SU-DHL-6 (cell line): ENCODE measurements at regions not wholly inside any gene's neighbourhood (a gene's known extent, or its start where the extent isn't known, plus 50 kb on each side); places are given as distances from the start of the nearest gene placed in this dataset.

Experiments
- H2AFZ ChIP-seq: fragments of 200-600 bp; sonication (generic); 2 replicates; pipeline ENCODE4 v1.6.1; 2014; ENCODE audit warnings: low read depth, mild to moderate bottlenecking, moderate library complexity, mixed read lengths, antibody characterized with exemption, low read length; ENCODE audit not compliant: severe bottlenecking
- H3F3A ChIP-seq: fragments of 200-600 bp; shearing (Covaris generic); 2 replicates; pipeline ENCODE4 v1.6.0; 2016; ENCODE audit warnings: antibody characterized with exemption, mild to moderate bottlenecking; ENCODE audit not compliant: insufficient read depth
- H3K27ac ChIP-seq: fragments of 200-600 bp; sonication (generic); 2 replicates; pipeline ENCODE4 v1.5.1; 2016; ENCODE audit warnings: low read depth, mild to moderate bottlenecking, low read length, moderate library complexity, mixed read lengths
- H3K27me3 ChIP-seq: fragments of 200-600 bp; sonication (generic), shearing (Covaris generic); 2 replicates; pipeline ENCODE4 v1.6.0; 2014; ENCODE audit warnings: mild to moderate bottlenecking, low read length
- H3K36me3 ChIP-seq: fragments of 200-600 bp; sonication (generic); 2 replicates; pipeline ENCODE4 v1.6.1; 2014; ENCODE audit warnings: mild to moderate bottlenecking, low read length, mixed read lengths
- H3K4me2 ChIP-seq: fragments of 300-600, 200-600 bp; shearing (Covaris generic), sonication (generic); 2 replicates; pipeline ENCODE4 v1.6.0; 2014; ENCODE audit warnings: low read length, low read depth, mild to moderate bottlenecking; ENCODE audit not compliant: poor library complexity, severe bottlenecking
- H3K4me3 ChIP-seq: fragments of 200-600 bp; sonication (generic); 2 replicates; pipeline ENCODE4 v1.5.1; 2014; ENCODE audit warnings: antibody characterized with exemption, low read length, mild to moderate bottlenecking, mixed read lengths; ENCODE audit not compliant: insufficient read depth, poor library complexity, severe bottlenecking
- H3K79me2 ChIP-seq: fragments of 200-600 bp; sonication (generic); 2 replicates; pipeline ENCODE4 v1.6.1; 2014; ENCODE audit warnings: mild to moderate bottlenecking, low read length, moderate library complexity; ENCODE audit not compliant: insufficient read depth
- H3K9ac ChIP-seq: fragments of 200-600 bp; sonication (generic); 2 replicates; pipeline ENCODE4 v1.7.0; 2014; ENCODE audit warnings: mild to moderate bottlenecking, low read length
- H3K9me2 ChIP-seq: fragments of 200-600 bp; sonication (generic); replicated peaks from 2 replicates; pipeline ENCODE4 v1.6.1; 2014; ENCODE audit warnings: low read length; ENCODE audit not compliant: insufficient read depth
- H3K9me3 ChIP-seq: fragments of 200-600 bp; sonication (generic); 2 replicates; pipeline ENCODE4 v1.6.1; 2014; ENCODE audit warnings: low read length, mixed read lengths; ENCODE audit not compliant: insufficient read depth
- H4K20me1 ChIP-seq: fragments of 200-600 bp; sonication (generic); 2 replicates; pipeline ENCODE4 v1.6.1; 2014; ENCODE audit warnings: low read depth, mild to moderate bottlenecking, antibody characterized with exemption, low read length, moderate library complexity, mixed read lengths
- CTCF ChIP-seq: fragments of 200-600 bp; sonication (generic); IDR thresholded peaks from one replicate; pipeline ENCODE4 v1.5.1; 2017; ENCODE audit warnings: antibody characterized with exemption, mild to moderate bottlenecking, low read length, moderate library complexity; ENCODE audit not compliant: insufficient read depth, poor library complexity, severe bottlenecking
- EZH2phosphoT487 ChIP-seq: fragments of 200-600 bp; sonication (generic), shearing (Covaris generic); conservative IDR thresholded peaks from 2 replicates; pipeline ENCODE4 v1.6.1; 2018; ENCODE audit warnings: mild to moderate bottlenecking, antibody characterized with exemption, low read length, moderate library complexity, mixed read lengths

GRCh38 chr4:31169846-31170245, 449.7 kb downstream of the PCDH7 start:
- H3K9me3 ChIP-seq = no peaks in the 10 kb centered on the region
- H3K4me2 ChIP-seq = no peak overlapping the region
- no peaks in the 10 kb centered on the region for H3K9me2 ChIP-seq
- no peak overlapping the region for H3K27ac ChIP-seq
- no peak overlapping the region for H2AFZ ChIP-seq
- TF ChIP-seq CTCF (no peak), EZH2phosphoT487 (no peak)
- H3F3A ChIP-seq = no peaks in the 10 kb centered on the region
- no peak overlapping the region for H3K4me3 ChIP-seq
- H3K36me3 ChIP-seq = no peaks in the 10 kb centered on the region
- H3K9ac ChIP-seq = no peak overlapping the region
- no peaks in the 10 kb centered on the region for H3K27me3 ChIP-seq
- no peaks in the 10 kb centered on the region for H4K20me1 ChIP-seq
- no peaks in the 10 kb centered on the region for H3K79me2 ChIP-seq

GRCh38 chr4:31171362-31171761, 451.2 kb downstream of the PCDH7 start:
- H2AFZ ChIP-seq = no peak overlapping the region
- H3K9ac ChIP-seq = no peak overlapping the region
- no peaks in the 10 kb centered on the region for H3K27me3 ChIP-seq
- H3K27ac ChIP-seq = no peak overlapping the region
- no peak overlapping the region for H3K4me3 ChIP-seq
- H3K9me3 ChIP-seq = no peaks in the 10 kb centered on the region
- no peaks in the 10 kb centered on the region for H3K79me2 ChIP-seq
- TF ChIP-seq EZH2phosphoT487 (no peak), CTCF (no peak)
- H3K9me2 ChIP-seq = no peaks in the 10 kb centered on the region
- H3K36me3 ChIP-seq = no peaks in the 10 kb centered on the region
- H4K20me1 ChIP-seq = no peaks in the 10 kb centered on the region
- no peak overlapping the region for H3K4me2 ChIP-seq
- no peaks in the 10 kb centered on the region for H3F3A ChIP-seq

GRCh38 chr4:31175242-31175910, 455.2 kb downstream of the PCDH7 start:
- no peaks in the 10 kb centered on the region for H3K36me3 ChIP-seq
- TF ChIP-seq CTCF (no peak), EZH2phosphoT487 (no peak)

More at GRCh38 chr4:31175242-31175910, 455.2 kb downstream of the PCDH7 start:
- Histone ChIP-seq H2AFZ (no peak overlapping the region), H3K9me3 (no peaks in the 10 kb centered on the region), H3K79me2 (no peaks in the 10 kb centered on the region), H3K27ac (no peak overlapping the region), H3K4me3 (no peak overlapping the region), H4K20me1 (no peaks in the 10 kb centered on the region), H3K27me3 (no peaks in the 10 kb centered on the region), H3K9ac (no peak overlapping the region), H3K4me2 (no peak overlapping the region), H3K9me2 (no peaks in the 10 kb centered on the region), H3F3A (no peaks in the 10 kb centered on the region)
